Parathyroid adenoma (tissue), 2 donors: ENCODE measurements at regions not wholly inside any gene's neighbourhood (a gene's known extent, or its start where the extent isn't known, plus 50 kb on each side); places are given as distances from the start of the nearest gene placed in this dataset.

Source experiments
- H2AFZ ChIP-seq: fragments of 300-600 bp; sonication (generic); one replicate; pipeline ENCODE4 v1.7.0; 2017; ENCODE audit warnings: antibody characterized with exemption, mild to moderate bottlenecking
- H3K27ac ChIP-seq: fragments of 300-600 bp; sonication (generic); one replicate; pipeline ENCODE4 v1.7.0; 2017
- H3K27me3 ChIP-seq: fragments of 300-600 bp; sonication (generic); one replicate; pipeline ENCODE4 v1.7.0; 2017; ENCODE audit warnings: low read length; ENCODE audit not compliant: control insufficient read depth, insufficient read depth
- H3K36me3 ChIP-seq: fragments of 300-600 bp; sonication (generic); one replicate; pipeline ENCODE4 v1.7.0; 2017; ENCODE audit warnings: low read length; ENCODE audit not compliant: control insufficient read depth, insufficient read depth
- H3K4me1 ChIP-seq: fragments of 300-600 bp; sonication (generic); one replicate; pipeline ENCODE4 v1.7.0; 2017; ENCODE audit warnings: control low read depth
- H3K4me2 ChIP-seq: fragments of 300-600 bp; sonication (generic); one replicate; pipeline ENCODE4 v1.7.0; 2017; ENCODE audit warnings: low read length
- H3K4me3 ChIP-seq: fragments of 300-600 bp; sonication (generic); one replicate; pipeline ENCODE4 v1.7.0; 2017; ENCODE audit warnings: low read depth, low read length
- H3K79me2 ChIP-seq: fragments of 300-600 bp; sonication (generic); one replicate; pipeline ENCODE4 v1.7.0; 2017; ENCODE audit warnings: control low read depth
- H3K9ac ChIP-seq: fragments of 300-600 bp; sonication (generic); one replicate; pipeline ENCODE4 v1.7.0; 2017; ENCODE audit warnings: mild to moderate bottlenecking
- H3K9me3 ChIP-seq: fragments of 300-600 bp; sonication (generic); one replicate; pipeline ENCODE4 v1.7.0; 2017; ENCODE audit warnings: low read length; ENCODE audit not compliant: control insufficient read depth
- TF ChIP-seq, protein P1 (sequence below): fragments of 300-600 bp; sonication (generic); IDR thresholded peaks from one replicate; pipeline ENCODE4 v1.7.0; 2017; ENCODE audit warnings: antibody characterized with exemption, mild to moderate bottlenecking
- donor health status: primary hyperparathyroidism.

DNA sequence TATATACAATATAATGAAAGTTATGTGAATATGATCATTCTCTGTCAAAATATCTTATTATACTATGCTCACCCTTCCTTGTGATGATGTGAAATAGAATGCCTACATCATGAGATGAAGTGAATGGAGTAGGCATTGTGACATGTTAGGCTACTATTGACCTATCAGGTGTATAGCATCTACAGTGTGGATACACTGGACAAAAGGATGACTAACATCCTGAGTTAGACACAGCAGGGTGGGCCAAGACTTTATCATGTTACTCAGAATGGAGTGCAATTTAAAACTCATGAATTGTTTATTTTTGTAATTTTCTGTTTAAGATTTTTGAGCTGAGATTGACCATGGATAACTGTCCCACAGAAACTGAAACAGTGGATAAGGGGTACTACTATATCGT, 53.4 kb upstream of the NAV3 start:
- Histone ChIP-seq H2AFZ (no peak overlapping the region), H3K4me3 (no peak overlapping the region), H3K9ac (no peak overlapping the region), H3K27ac (no peak overlapping the region), H3K36me3 (no peaks in the 10 kb centered on the region), H3K4me2 (no peak overlapping the region), H3K27me3 (no peaks in the 10 kb centered on the region), H3K9me3 (no peaks in the 10 kb centered on the region), H3K4me1 (no peaks in the 10 kb centered on the region), H3K79me2 (no peaks in the 10 kb centered on the region)
- TF ChIP-seq, protein P1, sequence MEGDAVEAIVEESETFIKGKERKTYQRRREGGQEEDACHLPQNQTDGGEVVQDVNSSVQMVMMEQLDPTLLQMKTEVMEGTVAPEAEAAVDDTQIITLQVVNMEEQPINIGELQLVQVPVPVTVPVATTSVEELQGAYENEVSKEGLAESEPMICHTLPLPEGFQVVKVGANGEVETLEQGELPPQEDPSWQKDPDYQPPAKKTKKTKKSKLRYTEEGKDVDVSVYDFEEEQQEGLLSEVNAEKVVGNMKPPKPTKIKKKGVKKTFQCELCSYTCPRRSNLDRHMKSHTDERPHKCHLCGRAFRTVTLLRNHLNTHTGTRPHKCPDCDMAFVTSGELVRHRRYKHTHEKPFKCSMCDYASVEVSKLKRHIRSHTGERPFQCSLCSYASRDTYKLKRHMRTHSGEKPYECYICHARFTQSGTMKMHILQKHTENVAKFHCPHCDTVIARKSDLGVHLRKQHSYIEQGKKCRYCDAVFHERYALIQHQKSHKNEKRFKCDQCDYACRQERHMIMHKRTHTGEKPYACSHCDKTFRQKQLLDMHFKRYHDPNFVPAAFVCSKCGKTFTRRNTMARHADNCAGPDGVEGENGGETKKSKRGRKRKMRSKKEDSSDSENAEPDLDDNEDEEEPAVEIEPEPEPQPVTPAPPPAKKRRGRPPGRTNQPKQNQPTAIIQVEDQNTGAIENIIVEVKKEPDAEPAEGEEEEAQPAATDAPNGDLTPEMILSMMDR = no peak

DNA sequence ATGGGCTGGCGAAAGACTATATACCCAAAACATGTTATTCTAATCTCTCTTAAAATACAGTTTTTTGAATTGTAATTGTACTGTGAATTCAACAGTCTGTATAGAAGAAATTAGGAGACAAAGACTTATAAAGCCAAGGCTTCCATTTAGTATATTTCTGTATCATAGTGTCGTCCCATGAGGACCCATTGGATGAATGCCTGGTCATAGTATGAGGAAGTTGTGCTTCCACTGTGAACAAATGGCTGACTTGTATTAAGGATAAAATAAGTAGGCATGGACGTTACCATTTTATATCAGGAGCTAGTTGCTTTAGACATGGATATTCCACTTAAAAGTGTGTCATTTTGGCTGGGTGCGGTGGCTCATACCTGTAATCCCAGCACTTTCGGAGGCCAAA, 55.9 kb upstream of the NAV3 start:
- H3K9me3 ChIP-seq = no peaks in the 10 kb centered on the region
- no peak overlapping the region for H3K9ac ChIP-seq
- H3K4me1 ChIP-seq = no peaks in the 10 kb centered on the region
- no peaks in the 10 kb centered on the region for H3K36me3 ChIP-seq
- H3K4me3 ChIP-seq = no peak overlapping the region
- no peak overlapping the region for H3K4me2 ChIP-seq
- TF ChIP-seq, protein P1 = no peak
- no peak overlapping the region for H2AFZ ChIP-seq
- H3K27me3 ChIP-seq = no peaks in the 10 kb centered on the region
- no peak overlapping the region for H3K27ac ChIP-seq
- no peaks in the 10 kb centered on the region for H3K79me2 ChIP-seq

DNA sequence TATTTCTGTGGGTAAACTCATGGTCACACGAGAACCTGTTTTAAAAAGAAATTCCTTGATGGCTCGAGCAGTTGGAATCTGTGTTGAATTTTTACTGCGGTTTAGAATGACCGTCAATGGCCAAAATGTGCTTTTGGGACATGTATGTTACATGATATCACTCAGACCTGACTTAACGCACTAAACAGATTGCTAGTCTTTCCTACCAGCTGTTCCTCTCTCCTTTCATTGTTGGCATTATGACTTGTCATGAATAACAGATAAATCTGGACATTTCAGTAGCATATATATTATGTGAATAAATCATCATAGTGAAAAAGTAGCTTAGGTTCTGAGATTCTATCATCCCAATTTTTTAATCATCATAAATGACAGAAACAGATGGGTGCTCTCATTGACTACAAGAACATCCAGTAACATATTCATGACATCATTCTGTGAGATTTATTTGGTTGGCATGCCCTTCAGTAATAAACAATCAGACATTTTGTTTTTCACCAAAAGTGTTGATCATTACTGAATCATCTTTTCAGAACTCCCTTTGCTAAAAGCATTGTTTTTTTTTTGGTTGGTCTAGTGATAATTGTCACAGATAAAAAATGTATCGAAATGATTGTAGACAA, 57.9 kb upstream of the NAV3 start:
- H2AFZ ChIP-seq = no peak overlapping the region
- no peaks in the 10 kb centered on the region for H3K79me2 ChIP-seq
- TF ChIP-seq, protein P1 = no peak
- H3K4me1 ChIP-seq = no peaks in the 10 kb centered on the region
- no peaks in the 10 kb centered on the region for H3K27me3 ChIP-seq
- no peaks in the 10 kb centered on the region for H3K9me3 ChIP-seq
- no peak overlapping the region for H3K4me3 ChIP-seq
- no peak overlapping the region for H3K9ac ChIP-seq
- no peak overlapping the region for H3K4me2 ChIP-seq
- H3K27ac ChIP-seq = no peak overlapping the region
- H3K36me3 ChIP-seq = no peaks in the 10 kb centered on the region

DNA sequence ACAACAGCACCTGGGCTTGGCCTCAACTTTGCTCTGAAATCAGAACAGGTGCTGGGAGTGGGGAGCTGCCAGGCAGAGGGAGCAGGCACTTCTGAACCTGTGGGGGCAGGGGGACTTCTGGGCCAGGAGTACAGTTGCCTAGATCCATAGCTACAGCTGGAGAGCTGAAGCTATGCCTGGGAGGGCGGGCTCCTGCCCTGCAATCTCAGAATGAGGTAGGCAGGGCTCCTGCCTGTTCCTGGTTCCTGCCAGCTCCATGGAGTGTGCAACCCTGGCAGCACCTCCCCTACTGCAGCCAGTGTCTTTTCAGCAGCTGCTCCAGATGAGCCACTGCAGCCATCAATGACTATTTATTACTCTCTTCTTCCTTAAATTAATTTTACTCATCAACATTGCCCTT, 62.1 kb upstream of the NAV3 start:
- no peaks in the 10 kb centered on the region for H3K9me3 ChIP-seq
- H3K4me1 ChIP-seq = no peaks in the 10 kb centered on the region
- no peak overlapping the region for H3K9ac ChIP-seq
- no peak overlapping the region for H2AFZ ChIP-seq
- H3K79me2 ChIP-seq = no peaks in the 10 kb centered on the region
- H3K27ac ChIP-seq = no peak overlapping the region
- TF ChIP-seq, protein P1 = no peak
- no peaks in the 10 kb centered on the region for H3K27me3 ChIP-seq
- no peak overlapping the region for H3K4me3 ChIP-seq
- H3K4me2 ChIP-seq = no peak overlapping the region
- H3K36me3 ChIP-seq = no peaks in the 10 kb centered on the region

DNA sequence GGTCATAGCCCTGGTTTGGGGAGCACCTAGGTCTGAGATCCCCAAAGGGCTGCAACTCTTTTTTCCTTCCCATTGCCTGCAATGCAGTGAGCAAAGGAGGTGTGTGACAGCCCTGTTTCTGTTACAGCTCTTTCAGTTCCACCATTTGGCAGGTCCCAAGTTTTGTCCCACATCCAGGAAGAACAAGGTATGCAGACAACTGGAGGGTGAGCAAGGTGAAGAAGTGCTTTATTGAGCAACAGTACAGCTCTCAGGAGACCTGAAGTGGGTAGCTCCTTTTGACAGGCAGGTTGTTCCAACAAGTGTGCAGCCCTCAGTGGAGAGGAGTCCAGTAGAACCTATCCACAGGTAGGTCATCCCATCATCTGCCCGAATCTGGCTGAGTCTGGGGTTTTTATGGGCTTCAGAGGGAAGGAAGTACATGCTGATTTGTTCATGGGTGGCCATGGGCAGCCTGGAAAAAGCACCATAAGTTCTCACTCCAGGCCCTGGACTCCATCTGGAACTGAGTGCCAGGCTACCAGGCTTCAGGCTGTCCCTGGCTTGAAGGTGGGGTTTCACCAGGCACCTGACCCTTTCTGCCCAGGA, 62.8 kb upstream of the NAV3 start:
- Histone ChIP-seq H3K36me3 (no peaks in the 10 kb centered on the region), H3K4me3 (no peak overlapping the region), H3K27ac (no peak overlapping the region), H3K9ac (no peak overlapping the region), H3K27me3 (no peaks in the 10 kb centered on the region), H2AFZ (no peak overlapping the region), H3K4me2 (no peak overlapping the region), H3K79me2 (no peaks in the 10 kb centered on the region), H3K4me1 (no peaks in the 10 kb centered on the region), H3K9me3 (no peaks in the 10 kb centered on the region)
- TF ChIP-seq, protein P1 = no peak
